GM12874 (cell line): ENCODE measurements at regions not wholly inside any gene's neighbourhood (a gene's known extent, or its start where the extent isn't known, plus 50 kb on each side); places are given as distances from the start of the nearest gene placed in this dataset.

Source experiments
- TF ChIP-seq, protein P1 (sequence below): IDR thresholded peaks from 2 replicates; pipeline ENCODE4 v1.5.1; 2011; ENCODE audit warnings: low read depth, mild to moderate bottlenecking, control low read depth, low read length, moderate library complexity; ENCODE audit not compliant: insufficient read depth

DNA sequence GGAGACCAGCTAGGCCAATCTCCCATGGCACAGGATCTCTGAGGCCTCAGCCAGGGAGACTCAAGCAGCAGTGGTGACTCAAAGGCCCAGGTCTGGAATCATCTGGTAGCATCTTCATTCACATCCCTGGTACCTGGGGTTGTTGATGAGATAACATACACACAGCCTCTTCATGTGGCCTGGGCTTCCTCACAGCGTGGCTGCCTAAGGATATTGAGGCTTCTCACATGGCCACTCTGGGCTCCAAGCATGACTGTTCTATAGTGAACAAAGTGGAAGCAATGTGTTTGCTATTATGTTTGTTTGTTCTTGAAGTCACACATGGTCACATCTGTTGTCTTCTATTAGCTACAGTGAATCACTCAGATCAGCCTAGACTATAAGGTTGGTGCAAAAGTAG, 584.1 kb downstream of the VRK1 start:
- TF ChIP-seq, protein P1, sequence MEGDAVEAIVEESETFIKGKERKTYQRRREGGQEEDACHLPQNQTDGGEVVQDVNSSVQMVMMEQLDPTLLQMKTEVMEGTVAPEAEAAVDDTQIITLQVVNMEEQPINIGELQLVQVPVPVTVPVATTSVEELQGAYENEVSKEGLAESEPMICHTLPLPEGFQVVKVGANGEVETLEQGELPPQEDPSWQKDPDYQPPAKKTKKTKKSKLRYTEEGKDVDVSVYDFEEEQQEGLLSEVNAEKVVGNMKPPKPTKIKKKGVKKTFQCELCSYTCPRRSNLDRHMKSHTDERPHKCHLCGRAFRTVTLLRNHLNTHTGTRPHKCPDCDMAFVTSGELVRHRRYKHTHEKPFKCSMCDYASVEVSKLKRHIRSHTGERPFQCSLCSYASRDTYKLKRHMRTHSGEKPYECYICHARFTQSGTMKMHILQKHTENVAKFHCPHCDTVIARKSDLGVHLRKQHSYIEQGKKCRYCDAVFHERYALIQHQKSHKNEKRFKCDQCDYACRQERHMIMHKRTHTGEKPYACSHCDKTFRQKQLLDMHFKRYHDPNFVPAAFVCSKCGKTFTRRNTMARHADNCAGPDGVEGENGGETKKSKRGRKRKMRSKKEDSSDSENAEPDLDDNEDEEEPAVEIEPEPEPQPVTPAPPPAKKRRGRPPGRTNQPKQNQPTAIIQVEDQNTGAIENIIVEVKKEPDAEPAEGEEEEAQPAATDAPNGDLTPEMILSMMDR: no peak

GRCh38 chr14:97382616-97383226, 585.5 kb downstream of the VRK1 start:
- TF ChIP-seq, protein P1: no peak

- TF ChIP-seq, protein P1: no peak
Observed at GRCh38 chr14:97385727-97386126, 588.5 kb downstream of the VRK1 start.

DNA sequence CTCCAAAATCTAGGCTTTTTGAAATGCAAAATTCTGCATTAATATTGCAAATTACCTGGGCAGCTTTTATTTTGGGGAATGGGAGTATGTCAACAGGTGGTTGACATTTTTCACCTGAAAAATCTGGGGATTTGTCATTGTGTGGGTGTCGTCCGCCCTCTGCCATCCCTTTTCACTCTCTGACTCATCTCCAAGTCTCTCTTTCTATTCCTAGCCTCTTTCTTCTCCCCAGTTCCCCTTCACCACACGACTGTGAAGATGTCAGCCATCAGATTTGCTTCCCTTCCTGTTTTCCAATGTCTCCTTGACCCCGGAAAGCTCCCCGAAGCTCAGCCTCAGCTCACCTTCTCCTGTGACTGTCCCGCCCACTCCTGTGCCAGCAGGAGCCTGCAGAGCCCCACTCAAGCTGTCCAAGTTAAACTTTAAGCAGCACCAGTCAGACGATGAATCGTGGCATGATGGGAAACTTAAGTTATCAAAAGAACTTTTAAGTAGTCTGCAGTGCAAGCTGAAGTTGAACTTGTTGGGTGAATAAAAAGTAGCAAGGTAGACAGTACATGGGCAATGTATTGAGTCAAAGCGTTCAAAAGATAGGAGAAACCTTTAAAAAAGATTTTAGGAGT, 590.2 kb downstream of the VRK1 start:
- TF ChIP-seq, protein P1: no peak

DNA sequence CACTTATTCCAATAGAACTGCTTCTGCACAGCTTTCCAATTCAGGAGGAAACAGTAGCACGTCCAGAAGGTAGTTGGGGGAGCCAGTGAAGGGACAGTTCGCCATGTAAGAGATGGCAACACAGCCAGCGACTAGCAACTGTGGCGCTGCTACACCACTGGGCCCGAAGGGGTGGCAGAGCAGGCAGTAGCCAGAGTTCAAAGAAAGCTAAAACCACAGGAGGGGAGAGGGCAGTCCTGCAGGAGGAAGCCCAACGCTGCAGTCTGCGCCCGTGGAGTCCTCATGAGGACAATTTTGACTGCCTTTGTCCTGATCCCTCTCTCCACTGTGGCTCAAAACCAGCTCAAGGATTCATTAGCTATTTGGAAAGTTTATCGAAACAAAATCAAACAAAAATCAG, 591.2 kb downstream of the VRK1 start:
- TF ChIP-seq, protein P1: no peak

- TF ChIP-seq, protein P1: no peak
Observed at GRCh38 chr14:97390096-97390724, 593.0 kb downstream of the VRK1 start.

DNA sequence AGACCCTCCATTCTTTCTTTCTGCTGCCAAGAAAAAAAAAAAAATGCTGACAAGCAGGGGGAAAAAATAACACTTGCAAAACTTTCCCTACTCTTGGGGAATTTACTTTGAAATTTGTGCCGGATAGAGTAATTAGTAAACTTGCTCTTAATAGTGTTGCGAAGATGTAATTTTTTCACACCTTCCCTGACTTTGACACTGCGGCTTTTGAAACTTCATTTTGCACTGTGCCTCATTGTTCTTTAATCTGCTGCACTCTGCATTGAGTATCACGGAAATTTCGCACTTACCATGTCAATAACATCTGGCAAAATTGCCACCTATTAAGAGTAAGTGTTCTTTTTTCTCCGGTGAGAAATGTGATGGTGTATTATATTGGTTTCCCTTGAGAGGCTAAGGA, 596.1 kb downstream of the VRK1 start:
- TF ChIP-seq, protein P1: no peak
